NCI-H2227 (cell line): ENCODE measurements at regions not wholly inside any gene's neighbourhood (a gene's known extent, or its start where the extent isn't known, plus 50 kb on each side); places are given as distances from the start of the nearest gene placed in this dataset.

Experiments used
- DNase-seq: peaks from one replicate; lab custom pipeline; 2025; ENCODE audit not compliant: unreplicated experiment; lab: John Stamatoyannopoulos, UW

DNA sequence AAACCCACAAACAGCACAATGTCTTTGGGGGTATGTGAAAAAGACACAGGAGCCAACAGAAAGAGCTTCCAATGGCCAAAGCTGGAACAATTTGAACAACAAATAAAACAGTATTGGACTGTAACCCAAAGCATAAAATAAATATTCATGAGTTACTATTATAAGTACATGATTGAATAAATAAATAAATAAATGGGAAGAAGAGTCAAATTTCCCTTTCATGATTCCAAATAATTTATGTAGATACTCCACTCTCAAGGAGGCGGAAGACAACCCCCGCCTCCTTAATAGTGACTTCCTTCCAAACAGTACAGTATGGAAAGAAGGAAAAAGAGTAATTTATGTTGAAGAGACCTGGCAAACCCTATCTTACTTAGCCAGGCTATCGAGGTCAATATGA is 124.4 kb upstream of the P2RY1 start:
- no peak for DNase-seq

DNA sequence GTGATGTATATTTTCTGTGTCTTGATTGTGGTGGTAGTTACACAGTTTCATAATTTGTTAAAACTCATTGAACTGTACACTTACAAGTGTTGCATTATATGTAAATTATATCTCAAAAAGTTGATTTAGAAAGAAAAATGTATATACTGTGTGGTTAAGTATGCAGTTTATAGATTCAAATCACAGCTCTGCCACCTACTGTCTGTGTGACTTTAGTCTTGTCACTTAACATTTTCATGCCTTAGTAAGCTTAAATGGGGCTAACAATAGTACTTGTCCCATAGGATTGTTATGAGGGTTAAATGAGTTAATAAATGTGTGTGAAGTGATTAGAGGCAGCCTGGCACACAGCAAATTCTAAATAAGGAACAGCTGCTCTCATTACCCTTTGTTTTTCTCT is 120.9 kb upstream of the P2RY1 start:
- no peak for DNase-seq

- no peak for DNase-seq
Measured at GRCh38 chr3:152714507-152714906, 120.4 kb upstream of the P2RY1 start.

GRCh38 chr3:152717252-152717651 is 117.7 kb upstream of the P2RY1 start:
- no peak for DNase-seq

DNA sequence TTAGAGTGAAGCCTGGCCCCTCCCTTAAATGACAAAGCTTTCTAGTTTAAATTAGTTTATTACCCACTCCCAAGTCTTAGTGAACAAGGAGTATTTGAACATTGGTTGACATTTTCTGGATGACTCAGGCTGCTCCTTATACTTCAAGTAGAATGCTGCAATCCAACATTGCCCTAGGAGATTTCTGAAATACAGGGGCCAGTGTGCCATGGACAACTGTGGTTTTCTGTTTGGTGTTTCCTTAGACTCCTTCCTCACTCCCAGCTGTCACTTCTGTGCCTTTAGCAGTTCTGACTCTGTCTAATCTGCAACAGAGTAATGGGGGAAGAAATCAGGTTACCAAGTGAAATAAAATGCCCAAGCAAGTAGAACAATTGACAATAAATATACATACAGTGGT is 116.1 kb upstream of the P2RY1 start:
- no peak for DNase-seq

DNA sequence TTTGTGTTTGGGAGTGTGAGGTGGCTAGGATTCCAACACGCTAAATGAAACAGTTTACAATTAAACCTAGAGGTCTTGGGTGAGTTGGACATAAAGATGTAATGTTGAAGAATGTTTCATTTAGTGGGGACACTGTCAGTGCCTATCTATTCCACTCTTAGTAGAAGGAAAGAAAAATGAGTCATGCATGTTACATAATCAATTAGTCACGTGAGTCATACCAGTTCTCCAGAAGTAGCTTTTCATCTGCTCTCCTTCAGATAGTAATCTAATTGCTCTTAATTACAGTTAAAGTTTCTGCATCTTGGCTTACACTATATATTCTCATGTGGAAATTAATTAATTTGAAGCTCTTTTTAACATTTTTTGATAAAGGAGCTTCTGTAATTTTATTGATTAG is 115.7 kb upstream of the P2RY1 start:
- DNase-seq, result no peak

- no peak for DNase-seq
Measured at GRCh38 chr3:152720951-152721718, 113.8 kb upstream of the P2RY1 start.

DNA sequence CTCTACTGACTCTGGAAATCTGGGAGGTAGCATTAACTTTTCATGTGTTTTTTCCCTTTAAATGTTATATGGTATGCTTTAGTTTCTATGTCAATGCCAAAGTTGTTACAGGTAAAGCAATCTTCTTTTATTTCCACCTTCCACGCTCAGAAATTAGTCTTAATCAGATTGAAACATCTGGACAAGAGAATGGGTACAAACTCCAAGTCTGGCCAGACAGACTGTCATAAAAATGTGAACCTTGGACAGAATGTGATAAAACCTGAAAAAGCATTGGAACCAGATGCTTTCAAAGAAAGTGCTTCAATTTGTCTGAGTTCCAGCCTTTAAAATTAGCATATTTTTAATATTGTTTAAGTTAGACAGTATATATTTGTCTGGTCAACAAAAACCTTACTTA is 110.7 kb upstream of the P2RY1 start:
- no peak for DNase-seq

- DNase-seq, result no peak
Measured at GRCh38 chr3:152728231-152728980, 106.5 kb upstream of the P2RY1 start.

- no peak for DNase-seq
Measured at GRCh38 chr3:152729906-152730305, 105.0 kb upstream of the P2RY1 start.

GRCh38 chr3:152731511-152731910 is 103.4 kb upstream of the P2RY1 start:
- no peak for DNase-seq

DNA sequence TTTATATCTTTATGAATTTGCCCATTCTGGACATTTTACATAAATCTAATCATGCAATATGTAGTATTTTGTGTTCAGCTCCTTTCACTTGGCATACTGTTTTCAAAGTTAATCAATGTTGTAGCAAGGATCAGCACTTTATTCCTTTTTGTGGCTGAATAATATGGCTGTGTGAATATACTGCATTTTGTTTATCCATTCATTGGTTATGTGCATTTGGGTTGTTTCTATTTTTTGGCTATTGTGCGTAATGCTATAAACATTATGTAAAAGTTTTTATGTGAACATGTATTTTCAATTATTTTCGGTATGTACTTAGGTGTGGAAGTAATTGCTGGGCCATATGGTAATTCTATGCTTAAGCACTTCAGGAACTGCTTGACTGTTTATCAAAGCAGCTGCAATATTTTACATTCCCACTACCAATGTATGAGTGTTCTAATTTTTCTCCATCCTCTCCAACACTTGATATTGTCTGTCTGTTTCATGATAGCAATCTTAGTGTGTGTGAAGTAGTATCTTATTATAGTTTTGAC is 101.3 kb upstream of the P2RY1 start:
- no peak for DNase-seq

DNA sequence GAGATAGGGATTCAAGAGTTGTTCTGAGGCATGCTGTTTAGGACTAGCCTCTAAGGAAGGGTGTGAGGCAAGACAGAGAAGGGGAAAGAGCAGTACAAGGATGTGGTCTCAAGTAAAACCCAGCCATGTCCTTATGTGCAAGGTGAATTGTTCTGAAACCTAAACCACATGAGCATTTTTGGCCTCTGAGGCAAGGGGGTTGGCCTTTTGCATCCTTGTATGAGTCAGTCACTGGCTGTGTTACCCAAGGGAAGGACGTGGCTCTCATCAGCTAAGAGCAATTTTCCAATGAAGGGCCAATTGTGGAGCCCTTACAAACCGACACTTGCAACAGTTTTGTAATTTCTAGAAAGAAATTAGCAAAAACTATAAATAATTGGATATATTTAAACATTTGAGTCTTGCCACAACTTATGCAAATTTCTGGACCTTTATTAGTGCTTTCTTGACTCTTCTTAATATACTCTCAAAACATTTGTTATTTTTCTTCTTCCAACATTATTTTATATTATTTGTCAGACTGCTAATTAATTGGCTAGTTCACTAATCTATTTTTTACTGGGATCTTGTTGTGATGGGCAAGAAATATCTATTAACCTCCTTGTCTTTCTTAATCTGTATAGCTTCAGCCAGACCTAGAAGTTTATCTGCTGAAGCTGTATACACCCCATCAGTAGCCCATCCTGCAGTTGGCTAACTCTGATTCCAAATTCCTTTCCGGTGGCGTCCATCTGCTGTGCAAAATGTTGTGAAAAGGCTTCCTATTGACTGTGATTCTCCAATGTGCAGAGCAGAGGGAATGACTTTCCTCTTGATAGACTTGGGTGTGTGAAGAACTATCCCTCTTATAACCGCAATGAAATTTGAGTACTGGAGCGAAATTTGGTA is 97.7 kb upstream of the P2RY1 start:
- DNase-seq, result no peak

DNA sequence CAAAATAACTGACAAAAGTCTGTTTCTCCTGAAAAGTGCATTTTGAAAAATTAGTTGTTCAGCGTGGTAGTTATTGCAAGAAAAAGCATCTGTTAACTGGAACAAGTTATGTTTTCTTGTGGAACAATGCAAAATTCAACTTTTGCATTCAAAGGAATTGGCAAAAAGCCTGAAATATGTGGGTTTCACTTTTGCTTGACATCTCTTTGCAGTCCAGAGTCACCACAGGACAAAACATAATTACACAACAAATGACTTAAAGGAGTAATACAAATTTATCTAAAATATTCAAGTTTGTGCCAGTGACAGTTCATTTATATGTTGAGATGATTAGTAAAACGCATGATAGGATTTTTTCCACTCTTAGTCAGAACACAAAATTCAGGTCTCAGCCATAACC is 96.3 kb upstream of the P2RY1 start:
- no peak for DNase-seq

- no peak for DNase-seq
Measured at GRCh38 chr3:152742368-152743347, 92.3 kb upstream of the P2RY1 start.

DNA sequence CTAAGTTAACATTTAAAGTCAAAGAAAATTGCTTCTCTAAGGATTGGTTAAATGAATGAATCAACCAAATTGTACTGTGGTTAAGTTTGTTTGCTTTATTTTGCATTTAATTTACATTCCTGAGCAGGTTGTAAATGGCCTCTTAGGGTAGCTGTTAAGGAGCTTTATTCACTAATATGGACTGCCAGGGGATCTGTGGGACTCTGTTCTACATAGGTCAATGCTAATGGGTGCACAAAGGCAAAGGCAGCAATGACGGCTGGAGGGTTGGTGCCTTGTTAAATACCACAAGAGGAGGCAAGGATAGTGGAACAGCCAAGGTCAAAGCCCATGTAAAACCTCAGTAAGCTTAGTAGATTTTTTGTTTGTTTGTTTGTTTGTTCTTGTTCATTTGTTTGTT is 89.3 kb upstream of the P2RY1 start:
- no peak for DNase-seq

DNA sequence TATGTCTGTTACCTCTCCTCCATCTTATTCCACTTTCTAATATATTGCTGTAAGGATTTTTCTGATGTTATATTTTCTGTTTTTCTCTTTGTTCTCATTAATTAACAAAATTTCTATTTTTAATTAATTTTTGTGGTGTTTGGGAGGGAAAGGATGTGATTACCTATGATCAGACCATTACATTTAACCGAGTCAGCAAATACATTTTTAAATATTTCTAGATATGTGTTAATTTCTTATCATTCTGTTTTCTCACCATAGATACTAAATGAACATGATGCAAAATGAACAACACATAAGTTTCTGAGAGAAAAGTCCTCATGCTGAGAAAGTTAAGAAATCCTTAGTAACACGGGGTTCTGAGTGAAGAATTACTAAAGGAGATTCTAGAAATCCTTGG is 80.6 kb upstream of the P2RY1 start:
- DNase-seq, result no peak

- no peak for DNase-seq
Measured at GRCh38 chr3:152756807-152757206, 78.1 kb upstream of the P2RY1 start.

DNA sequence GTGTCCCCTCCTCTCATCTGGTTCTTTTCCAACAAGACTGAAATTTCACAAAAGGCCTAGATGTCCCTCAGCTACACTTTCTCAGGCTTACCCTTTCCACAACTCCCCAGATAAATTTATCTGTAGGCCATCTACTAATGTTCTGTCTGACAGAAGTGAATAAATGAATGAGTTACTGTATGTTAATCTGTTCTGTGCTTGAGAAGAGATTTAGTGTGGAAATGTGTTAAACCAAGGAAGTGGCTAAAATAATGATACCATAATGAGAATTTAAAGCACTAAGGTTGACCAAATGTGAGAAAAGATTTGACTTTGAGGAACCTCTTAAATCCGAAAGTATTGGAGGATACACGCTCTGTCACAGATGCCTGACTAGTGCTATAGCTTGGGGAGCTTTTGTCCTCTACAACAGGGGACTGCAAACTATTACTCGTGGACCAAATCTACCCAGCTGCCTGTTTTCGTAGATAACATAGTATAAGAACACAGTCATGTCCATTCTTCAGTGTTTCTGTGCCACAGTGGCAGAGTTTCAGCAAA is 74.8 kb upstream of the P2RY1 start:
- no peak for DNase-seq

DNA sequence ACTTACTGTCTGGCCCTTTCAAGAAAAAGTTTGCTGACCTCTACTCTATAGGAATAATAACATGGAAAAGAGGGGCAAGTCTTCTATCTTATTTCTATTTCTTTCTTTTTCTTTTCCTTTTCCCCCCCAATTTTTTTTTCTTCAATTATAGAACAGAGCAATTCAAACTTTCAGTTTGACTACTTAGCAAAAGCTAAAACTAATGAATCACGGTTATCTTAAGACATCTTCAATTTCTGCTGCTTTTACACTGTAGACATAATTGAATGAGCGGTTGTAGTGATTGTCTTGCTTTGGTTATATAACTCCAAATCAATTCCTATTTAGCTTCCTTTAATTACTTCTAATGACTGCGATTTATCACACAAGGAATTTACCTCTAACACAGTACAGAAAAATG is 74.3 kb upstream of the P2RY1 start:
- DNase-seq, result no peak
